Stimulated activated naive CD4-positive, alpha-beta T cell (primary cell): ENCODE measurements at regions not wholly inside any gene's neighbourhood (a gene's known extent, or its start where the extent isn't known, plus 50 kb on each side); places are given as distances from the start of the nearest gene placed in this dataset.
"Not testable (repeated sequence)": the region's sequence is repeated elsewhere in the genome, so short reads cannot be mapped to it uniquely, and the experiment has no call there.

ENCODE experiments used
- DNase-seq, 6 experiments: peaks; one replicate each; lab custom pipeline; 2025; lab: John Stamatoyannopoulos, UW

DNA sequence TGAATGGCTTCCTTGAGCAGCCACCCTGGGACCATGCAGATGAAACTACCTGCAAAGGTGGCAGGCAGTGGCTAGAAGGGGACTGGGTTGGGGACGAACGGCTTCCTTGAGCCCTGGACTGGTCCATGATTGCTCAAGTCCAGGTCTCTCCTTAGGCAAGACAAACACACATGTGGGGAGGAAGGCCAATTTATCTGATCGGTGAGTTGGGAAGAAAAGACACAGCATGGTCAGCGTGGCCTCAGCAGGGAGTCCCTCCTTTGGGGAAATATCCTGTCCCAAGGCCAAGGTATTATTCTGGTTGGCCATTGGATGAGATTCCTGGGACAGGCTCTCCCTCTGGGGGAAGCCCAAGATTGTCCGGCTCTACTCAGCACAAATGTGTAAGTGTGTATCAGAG, 116.3 kb upstream of the ERG start:
- DNase-seq: no peak

DNA sequence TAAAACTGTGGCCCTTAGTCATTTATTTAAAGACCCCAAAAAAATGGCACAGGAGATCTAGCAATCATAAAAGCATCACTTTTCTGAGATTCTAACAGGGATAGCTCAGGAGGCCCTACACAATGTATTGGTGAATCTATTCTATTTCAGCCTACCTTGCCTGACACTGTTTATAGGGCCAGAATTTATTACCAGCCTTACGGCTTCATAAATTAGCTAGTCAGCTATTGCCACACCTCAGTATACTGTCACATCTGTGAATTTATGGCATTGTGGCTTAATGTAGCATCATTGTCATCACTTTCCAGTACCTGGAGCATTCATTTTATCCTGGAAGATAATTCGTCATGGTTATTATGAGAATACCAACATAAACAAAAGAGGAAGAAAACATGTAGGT, 121.2 kb upstream of the ERG start:
- no peak for DNase-seq

DNA sequence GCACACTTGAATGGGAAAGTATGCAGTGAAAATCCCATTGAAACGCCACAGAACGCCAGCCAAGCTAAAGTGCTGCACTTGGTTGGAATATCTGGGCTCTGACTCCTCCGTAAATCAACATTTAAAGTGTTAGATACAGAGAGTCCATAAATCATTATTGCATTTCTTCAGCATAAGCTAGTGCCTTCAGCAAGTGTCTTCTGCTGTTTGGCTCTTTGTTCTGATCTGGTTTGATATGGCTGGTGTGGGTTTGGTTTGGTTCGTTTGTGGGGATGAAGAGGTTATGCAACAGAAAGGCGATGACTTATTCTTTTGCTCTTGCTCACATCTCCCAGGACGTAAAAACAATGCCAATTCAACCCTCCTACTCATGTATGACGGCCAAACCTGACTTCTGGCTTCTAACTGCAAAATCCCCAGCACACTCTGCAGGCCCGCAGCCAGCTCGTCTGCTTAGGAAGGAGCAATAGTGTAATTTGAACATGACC, 121.8 kb upstream of the ERG start:
- DNase-seq: no peak

DNA sequence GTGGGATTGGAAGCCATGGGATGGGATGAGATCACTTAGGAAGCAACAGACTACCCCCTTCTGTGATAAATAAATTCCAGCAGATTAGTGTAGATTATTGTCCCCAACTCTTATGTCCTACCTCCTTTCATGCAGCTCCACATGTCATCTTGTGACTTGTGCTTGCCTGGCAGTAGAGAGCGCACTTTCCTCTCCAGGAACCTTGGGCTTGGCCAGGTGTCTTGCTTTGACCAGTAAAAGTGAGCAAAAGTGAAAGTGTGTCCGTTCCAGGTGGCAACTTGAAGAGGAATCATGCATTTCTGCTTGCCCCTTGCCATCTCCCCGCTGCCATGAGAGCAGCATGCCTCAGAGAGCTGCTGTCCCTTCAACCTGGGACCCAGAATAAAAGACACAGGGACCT, 122.9 kb upstream of the ERG start:
- DNase-seq: no peak

DNA sequence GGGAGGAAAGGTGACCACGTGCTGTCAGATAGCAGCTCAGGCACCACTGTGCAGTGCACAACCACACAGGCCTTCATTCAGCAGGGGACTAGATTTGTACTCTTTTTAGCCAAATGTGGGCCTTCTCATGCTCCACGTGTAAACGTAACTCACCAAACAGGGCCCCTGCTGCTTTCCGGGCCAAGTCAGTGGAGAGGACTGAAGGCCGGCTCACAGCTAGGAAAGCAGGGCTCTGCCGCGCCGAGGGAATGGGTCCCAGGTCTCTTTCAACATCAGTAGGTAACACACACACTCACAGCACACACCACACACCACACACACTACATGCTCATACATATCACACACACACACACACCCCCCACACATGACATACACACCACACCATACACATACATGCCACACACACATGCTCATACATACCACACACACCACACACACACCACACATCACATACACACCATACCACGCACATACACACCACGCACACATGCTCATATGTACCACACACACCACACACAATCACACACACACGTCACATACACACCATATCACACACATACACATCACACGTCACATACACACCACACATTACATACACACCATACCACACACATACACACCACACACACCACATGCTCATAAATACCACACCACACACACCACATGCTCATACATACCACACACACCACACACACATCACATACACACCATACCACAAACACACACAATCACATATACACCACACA, 124.0 kb upstream of the ERG start:
- no peak for DNase-seq

DNA sequence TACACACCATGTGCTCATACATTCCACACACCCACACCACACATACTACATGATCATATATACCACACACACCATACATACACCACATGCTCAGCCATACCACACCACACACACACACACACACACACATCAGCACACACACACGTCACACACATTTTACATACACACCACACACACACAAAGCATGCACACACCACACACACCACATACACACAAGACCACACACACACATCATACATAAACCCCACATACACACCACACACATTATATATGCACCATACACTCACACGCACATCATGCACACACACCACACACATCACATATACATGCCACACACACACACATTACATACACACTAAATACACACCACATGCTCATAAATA, 124.5 kb upstream of the ERG start:
- DNase-seq: no peak

DNA sequence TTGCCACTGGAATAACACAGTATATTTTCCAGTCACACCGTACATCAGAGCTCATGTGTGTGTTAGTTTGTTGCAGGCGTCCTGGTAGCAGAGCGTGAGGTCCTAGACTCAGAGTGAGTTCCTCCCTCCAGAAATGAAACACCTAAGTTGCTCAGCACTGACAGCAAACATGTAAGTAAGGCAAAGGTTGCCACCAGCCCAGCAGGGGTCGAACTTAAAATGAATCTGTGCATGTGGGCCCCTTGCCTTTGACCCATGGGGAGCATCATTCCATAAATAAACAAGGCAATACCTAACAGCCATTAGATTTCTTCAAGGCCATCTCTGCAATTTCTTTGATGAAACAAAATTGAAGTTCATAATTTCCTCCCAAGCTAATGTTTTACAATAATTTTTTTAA, 125.3 kb upstream of the ERG start:
- DNase-seq: no peak

DNA sequence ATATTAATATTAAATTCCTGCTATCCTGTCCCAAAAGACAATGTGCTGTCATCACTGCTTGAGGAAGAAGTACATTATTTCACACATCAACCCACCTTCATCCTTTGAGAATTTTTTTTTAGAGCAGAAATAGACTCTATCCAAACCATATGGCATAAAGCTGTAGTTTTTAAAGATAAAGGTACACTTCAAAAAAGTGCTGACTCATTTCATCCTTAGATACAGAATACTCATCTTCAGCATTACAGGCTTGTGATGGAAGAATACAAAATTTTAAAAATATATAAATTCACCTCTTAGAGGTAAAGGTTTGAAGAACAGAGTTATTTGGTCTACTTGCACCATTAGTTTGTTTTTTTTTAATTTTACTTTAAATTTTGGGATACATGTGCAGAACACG, 126.7 kb upstream of the ERG start:
- no peak for DNase-seq

DNA sequence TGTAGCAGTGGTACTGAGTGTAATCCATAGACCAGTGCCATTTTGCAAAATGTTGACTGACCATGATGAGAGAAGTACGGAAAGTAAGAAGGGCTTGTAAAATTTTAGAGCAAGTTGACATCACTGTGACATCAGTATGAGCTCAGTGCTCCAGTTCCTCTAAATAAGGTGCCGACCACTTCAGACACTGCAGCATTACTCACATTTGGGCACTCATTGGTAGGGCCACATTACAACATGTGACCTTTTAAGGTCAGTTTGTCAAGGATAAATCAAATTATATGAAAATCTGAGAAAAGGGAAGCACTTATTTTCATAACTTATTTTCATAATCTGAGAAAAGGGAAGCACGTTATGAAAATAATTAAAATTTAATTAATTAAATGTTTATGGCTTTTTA, 128.0 kb upstream of the ERG start:
- no peak for DNase-seq

DNA sequence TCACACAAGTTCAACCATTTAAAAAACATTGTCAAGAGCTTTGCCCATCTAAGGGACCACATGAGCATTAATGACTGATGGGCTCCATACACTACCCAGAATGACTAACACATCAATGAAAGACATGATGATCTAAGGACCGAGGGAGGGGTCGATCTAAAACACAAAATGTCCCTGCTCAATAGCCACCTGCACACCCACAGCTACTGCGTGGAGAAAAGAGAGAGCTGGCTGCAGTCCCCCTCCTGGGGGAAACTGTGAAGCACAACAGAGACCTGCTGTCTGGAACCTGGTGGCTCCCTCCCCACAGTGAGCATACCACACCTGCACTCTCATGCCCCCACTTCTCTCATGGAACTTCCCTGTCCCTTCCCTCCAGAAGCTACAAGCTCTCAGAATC, 130.1 kb upstream of the ERG start:
- no peak for DNase-seq

DNA sequence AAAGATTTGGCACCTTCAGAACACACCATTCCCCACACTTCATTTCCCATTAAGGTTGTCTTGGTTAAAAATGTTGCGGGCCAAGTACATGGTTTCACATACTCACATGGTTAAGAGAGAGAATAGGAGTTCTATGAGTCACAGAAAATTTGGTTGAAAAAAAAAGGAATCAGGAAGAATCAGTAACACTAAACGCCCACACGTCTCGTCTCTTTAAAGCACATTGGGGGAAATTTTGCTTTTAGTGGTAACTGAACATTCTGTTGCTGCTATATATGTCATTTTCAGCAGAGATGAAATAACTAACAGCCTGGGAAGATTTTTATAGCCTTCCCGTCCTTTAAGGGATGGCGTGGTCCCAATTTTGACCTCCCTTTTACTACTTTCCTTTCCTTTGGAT, 132.9 kb upstream of the ERG start:
- no peak for DNase-seq

DNA sequence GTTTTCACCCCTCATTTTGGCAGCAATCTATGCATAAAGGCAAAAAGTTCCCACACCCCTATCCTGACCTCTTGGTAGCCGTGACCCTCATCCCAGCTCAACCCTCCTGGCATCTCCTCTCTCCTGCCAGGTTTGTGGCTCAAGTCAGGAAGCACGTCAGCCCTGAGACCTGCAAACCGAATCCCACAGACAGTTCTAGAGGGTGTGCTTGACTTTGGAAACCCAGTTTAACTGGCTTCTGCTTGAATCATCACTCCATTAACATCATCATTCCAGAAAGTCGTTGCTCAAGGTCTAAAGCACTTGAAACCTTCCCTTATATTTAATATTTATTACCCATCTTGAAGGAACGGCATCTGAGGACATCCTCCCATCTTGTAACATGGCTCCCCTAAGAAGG, 133.4 kb upstream of the ERG start:
- no peak for DNase-seq

DNA sequence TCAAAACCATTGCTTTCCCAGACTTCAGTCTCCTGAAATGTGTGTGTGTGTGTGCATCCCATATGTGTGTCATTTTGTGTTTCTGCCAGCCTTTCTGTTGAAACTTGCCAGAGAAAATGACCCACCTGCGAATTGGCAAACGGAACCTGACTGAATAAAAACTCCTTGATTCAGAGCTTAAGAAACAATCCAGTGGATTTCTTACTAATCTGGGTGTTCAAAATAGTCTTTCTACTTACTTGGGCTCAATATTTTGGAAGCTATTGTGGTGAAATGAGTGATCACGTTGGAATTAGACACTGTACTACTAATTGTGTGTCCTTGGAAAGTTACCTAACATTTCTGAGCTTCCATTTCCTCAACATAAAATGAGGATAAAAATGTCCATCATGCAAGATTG, 138.9 kb upstream of the ERG start:
- DNase-seq: no peak

DNA sequence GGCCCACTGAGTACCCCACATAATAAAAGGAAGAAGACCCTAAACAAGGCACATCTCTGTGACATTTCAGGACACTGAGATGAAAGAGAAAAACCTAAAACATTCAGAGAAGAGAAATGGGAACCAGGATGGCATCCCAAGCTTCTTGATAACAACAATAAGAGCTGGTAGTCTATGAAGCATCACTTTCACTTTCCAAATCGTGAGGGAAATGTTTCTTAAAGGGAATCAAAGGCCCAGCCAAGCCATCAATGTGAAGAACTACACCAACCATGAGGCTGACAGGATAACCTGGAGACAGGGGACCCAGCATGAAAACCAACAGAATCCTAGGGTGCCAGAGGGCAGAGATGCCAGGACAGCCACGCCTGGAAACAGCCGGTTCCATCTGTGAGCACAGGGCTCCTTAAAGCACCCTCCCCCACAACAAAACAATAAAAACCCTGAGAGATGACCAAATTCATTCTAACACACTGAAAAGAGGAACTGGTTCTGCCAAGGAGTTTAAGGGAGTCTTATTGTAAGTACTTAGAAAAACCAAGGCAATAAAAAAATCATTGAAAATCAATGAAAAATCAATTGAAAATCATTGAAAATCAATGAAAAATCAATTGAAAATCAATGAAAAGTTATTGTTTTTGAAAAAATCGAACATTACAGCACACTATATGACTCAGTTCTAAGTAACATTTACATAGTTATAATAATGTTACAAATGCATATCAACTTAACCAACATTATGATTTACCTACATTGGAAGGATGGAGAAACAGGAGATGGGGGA, 141.5 kb upstream of the ERG start:
- no peak for DNase-seq

DNA sequence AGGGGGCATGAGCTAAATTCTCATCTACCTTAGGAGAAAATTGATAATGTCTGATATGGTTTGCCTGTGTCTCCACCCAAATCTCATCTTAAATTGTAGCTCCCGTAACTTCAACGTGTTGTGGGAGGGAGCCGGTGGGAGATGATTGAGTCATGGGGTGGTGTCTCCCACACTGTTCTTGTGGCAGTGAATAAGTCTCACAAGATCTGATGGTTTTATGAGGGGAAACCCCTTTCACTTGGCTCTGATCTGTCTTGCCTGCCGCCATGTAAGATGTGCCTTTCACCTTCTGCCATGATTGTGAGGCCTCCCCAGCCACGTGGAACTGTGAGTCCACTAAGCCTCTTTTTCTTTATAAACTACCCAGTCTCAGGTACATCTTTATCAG, 142.1 kb upstream of the ERG start:
- DNase-seq: not testable (repeated sequence)

DNA sequence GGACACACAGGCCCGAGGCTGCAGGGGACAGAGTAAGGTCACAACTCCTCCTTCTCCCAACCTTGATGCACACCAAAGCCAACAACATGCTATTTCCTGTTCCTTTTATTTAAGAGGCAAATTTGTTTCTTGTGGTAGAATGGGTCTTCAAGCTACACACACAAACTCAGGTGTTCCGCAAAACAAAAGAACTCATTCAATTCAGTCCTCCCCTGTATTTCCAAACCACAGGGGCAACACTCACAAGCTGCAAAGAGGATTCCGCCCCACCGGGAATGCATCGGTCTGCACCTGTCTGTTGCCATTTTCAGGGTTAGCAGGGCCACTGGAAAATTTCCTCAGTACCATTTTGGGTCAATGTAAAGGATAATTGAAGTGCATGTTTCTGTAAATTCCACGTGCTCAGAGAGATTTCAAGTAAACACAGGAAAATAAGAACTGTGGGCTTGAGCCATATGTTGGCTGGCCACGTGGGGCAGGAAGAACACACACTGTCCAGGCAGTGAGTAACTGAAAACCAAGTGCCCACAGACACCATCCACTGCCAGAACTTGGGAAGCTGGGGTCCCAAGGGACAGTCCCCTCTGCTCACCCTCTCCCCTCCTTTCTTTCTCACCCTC, 145.2 kb upstream of the ERG start:
- no peak for DNase-seq

DNA sequence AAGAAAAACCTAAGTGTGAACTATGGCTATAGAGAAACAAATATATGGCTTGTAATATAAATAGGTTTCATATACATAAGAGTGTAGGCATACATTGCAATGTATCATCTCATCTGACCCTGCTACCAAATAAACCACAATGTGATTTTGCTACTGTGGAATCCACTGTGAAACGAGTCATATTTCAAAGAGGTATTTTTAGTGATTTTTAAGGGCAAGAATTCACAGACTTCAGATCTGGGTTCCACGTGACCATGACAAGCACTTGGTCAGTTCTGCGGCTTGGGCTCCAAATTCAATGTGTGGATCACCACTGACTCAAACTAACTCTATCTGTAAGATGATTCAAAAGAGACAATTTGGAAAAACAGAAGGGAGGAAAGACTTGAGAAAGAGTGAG, 147.0 kb upstream of the ERG start:
- DNase-seq: no peak

DNA sequence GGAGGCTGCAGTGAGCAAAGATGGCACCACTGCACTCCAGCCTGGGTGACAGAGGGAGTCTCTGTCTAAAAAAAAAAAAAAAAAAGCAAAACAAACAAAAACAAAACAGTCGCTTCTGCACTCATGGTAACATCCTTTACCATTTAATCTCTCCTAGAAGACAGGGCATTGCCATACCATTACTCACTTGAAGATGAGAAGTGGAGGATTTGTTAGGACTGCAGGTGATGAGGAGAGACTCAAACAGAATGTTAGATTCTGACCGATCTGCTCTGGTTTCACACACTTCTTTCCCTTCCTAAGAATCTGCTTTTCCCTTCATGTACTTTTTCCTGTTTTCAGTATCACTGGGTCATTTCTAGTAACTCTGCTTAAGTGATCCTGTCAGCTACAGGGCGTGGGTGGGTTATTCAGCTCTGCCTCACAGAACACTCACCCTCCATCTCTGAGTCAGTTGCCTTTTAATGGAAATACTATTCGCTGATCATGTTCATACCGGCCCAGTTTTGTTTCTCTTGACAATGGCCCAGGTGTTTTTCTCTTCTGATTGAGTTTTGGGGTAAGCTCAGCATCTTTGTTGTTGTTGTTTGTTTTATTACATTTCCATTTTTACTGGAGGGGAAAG, 148.0 kb upstream of the ERG start:
- no peak for DNase-seq

DNA sequence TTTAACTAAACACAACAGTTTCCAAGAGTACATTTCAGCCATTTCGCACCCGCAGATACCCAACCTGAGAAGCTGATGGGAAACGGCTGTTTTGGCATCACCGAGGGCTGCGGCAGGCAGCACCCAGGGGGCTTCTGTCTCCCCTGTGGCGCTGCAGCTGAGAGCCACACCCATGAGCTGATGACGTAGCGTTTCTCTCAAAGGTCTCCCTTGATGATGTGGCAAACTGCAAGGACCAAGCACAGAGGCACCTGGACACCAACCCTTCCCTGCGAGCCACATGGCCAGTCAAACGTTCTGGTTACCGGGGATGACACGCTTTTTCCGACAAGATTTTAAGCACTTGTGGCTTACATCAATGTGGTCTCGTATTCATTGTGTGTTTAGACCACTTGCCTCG, 150.8 kb upstream of the ERG start:
- no peak for DNase-seq

DNA sequence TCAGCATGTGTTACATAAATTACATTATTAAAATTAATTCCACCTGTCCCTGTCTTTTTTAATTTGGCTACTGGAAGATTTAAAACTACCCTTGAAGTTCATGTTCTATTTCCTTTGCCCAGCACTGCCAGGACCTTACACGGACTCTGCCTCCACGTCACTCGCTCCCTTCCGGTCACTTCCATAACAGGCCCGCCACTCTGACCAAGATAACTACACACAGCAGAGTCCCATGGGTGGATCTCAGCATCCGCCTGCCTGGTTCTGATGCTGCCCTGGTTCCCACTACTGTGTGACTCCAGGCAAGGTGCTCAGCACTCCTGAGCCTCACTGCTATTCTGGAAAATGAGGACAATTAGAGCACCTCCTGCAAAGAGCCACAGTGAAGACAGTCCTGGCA, 153.3 kb upstream of the ERG start:
- DNase-seq: no peak

DNA sequence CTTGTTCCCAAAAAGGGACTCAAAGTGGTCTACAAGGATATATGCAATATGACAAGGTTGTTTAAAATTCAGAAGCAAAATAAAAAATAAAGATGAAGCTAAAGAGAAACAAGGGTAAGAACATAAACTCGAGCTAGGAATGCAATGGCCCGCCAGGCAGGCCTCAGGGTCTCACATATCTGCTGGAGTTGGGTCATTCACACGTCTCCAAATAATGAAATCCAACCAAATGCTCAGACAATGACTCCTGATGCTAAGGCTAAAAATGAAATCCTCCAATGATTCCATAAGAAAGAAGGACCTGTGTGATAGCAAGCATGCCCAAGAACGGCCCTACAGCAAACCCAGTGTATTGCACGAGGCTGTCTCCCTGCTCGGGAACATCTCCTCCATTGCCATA, 153.3 kb upstream of the ETS2 start:
- no peak for DNase-seq

DNA sequence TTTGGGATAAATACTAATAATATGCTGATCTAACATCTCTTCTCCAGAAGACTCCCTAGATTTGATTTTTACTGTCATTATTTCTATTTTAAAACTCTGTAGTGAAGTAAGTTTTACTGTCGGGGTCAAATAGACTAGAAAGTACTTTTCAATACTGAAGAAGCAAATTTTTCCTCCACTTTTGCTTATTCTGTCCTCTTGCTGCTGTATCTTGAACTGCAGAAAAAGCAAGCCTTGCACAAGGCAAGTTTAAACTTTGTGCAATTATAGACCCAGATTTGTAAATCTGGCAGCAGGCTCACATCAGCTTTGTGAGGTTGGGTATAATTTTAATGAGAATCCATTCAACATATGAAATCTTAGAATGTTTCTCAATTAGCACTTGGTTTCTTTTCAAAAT, 151.1 kb upstream of the ETS2 start:
- no peak for DNase-seq

DNA sequence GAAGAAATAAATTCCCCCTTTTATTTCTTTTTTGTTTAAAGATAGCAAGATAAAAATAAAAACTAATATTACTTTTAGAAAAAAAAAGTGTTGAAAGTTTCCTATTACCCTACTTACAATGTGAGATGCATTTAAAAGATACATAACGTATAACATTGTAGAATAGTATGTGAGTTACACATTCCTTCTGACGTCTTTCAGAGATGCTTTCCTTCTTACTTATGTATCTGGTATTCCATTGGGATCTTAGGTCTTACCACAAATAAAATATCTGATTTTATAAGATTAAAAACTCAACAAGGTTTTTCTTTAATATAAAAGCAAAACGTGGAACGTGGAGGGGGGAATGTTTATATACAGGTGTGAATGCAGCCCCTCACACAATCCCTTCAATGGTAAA, 147.2 kb upstream of the ETS2 start:
- DNase-seq: no peak
